LNCAP (cell line): ENCODE measurements at regions not wholly inside any gene's neighbourhood (a gene's known extent, or its start where the extent isn't known, plus 50 kb on each side); places are given as distances from the start of the nearest gene placed in this dataset.

Experiments used
- CTCF ChIP-seq: fragments of 450-650 bp; IDR thresholded peaks from 2 replicates; pipeline ENCODE4 v1.5.1; 2017; ENCODE audit warnings: mild to moderate bottlenecking

GRCh38 chr10:64515970-64516699 is 994.9 kb downstream of the REEP3 start:
- TF ChIP-seq CTCF, result no peak

GRCh38 chr10:64518456-64518855 is 997.3 kb downstream of the REEP3 start:
- no peak for TF ChIP-seq CTCF

GRCh38 chr10:64519427-64519826 is 998.2 kb downstream of the REEP3 start:
- no peak for TF ChIP-seq CTCF

- no peak for TF ChIP-seq CTCF
Observed at GRCh38 chr10:64519831-64520230, 998.6 kb downstream of the REEP3 start.

GRCh38 chr10:64523065-64523759 is 1002.0 kb downstream of the REEP3 start:
- TF ChIP-seq CTCF, result no peak

GRCh38 chr10:64528294-64529002 is 1007.2 kb downstream of the REEP3 start:
- TF ChIP-seq CTCF, result no peak

- TF ChIP-seq CTCF, result no peak
Observed at GRCh38 chr10:64529003-64529350, 1007.8 kb downstream of the REEP3 start.
